Liver (tissue), 8 donors: ENCODE measurements at regions not wholly inside any gene's neighbourhood (a gene's known extent, or its start where the extent isn't known, plus 50 kb on each side); places are given as distances from the start of the nearest gene placed in this dataset.

Source experiments
- DNase-seq: peaks from one replicate; pipeline ENCODE4 v3.0.0-alpha.2; 2017; ENCODE audit warnings: low spot score
- H3K27ac ChIP-seq, 2 donors: one replicate each; pipeline ENCODE4 v1.7.0; 2013; ENCODE audit warnings: inconsistent platforms in 2 of 2, low read length in 2 of 2, control low read depth in 1 of 2, low read depth in 1 of 2, mild to moderate bottlenecking in 1 of 2
- H3K27me3 ChIP-seq, 4 donors: one replicate each; pipeline versions ENCODE4 v1.6.1 to v1.7.0; 2013; ENCODE audit warnings: low read length in 3 of 4, inconsistent platforms in 1 of 4, mild to moderate bottlenecking in 1 of 4, moderate library complexity in 1 of 4; ENCODE audit not compliant: control insufficient read depth in 4 of 4, insufficient read depth in 4 of 4
- H3K36me3 ChIP-seq, 4 donors: one replicate each; pipeline versions ENCODE4 v1.6.1 to v1.7.0; 2013; ENCODE audit warnings: low read length in 3 of 4, mild to moderate bottlenecking in 3 of 4, low read depth in 1 of 4, moderate library complexity in 1 of 4; ENCODE audit not compliant: control insufficient read depth in 4 of 4, insufficient read depth in 3 of 4
- H3K4me1 ChIP-seq, 4 donors: one replicate each; pipeline versions ENCODE4 v1.6.1 to v1.7.0; 2013; ENCODE audit warnings: low read length in 3 of 4, mild to moderate bottlenecking in 3 of 4, moderate library complexity in 1 of 4; ENCODE audit not compliant: control insufficient read depth in 4 of 4, insufficient read depth in 4 of 4
- H3K4me3 ChIP-seq, 3 donors: one replicate each; pipeline versions ENCODE4 v1.6.1 to v1.7.0; 2013; ENCODE audit warnings: low read length in 3 of 3, control low read depth in 1 of 3, low read depth in 1 of 3, mild to moderate bottlenecking in 1 of 3
- H3K9ac ChIP-seq, 2 donors: one replicate each; pipeline ENCODE4 v1.7.0; 2013; ENCODE audit warnings: low read length in 2 of 2, mild to moderate bottlenecking in 2 of 2, moderate library complexity in 2 of 2, control low read depth in 1 of 2, low read depth in 1 of 2
- H3K9me3 ChIP-seq, 4 donors: one replicate each; pipeline versions ENCODE4 v1.6.1 to v1.7.0; 2013; ENCODE audit warnings: low read length in 3 of 4; ENCODE audit not compliant: control insufficient read depth in 4 of 4
- CTCF ChIP-seq: fragments of 150-350 bp; IDR thresholded peaks from 2 replicates; pipeline ENCODE4 v1.5.1; 2017; ENCODE audit warnings: improper control_type of control experiment, low read depth, low read length; ENCODE audit not compliant: missing input control
- EGR1 ChIP-seq, 2 donors: IDR thresholded peaks; 2 replicates each; pipeline ENCODE4 v1.6.1; 2016 to 2018; ENCODE audit warnings: antibody characterized with exemption in 2 of 2, low read depth in 2 of 2
- FOXA1 ChIP-seq: IDR thresholded peaks from 2 replicates; pipeline ENCODE4 v1.6.1; 2016; ENCODE audit warnings: antibody characterized with exemption
- FOXA2 ChIP-seq: IDR thresholded peaks from 2 replicates; pipeline ENCODE4 v1.6.1; 2016; ENCODE audit warnings: antibody characterized with exemption
- GABPA ChIP-seq, 2 donors: IDR thresholded peaks in 1 of 2; conservative IDR thresholded peaks in 1 of 2; 2 replicates each; pipeline ENCODE4 v1.6.1; 2016; ENCODE audit warnings: antibody characterized with exemption in 2 of 2, mild to moderate bottlenecking in 1 of 2, moderate library complexity in 1 of 2
- HNF4G ChIP-seq: IDR thresholded peaks from 2 replicates; pipeline ENCODE4 v1.6.1; 2016; ENCODE audit warnings: antibody characterized with exemption
- MAX ChIP-seq: IDR thresholded peaks from 2 replicates; pipeline ENCODE4 v1.6.1; 2016; ENCODE audit warnings: antibody characterized with exemption
- NR2F2 ChIP-seq: IDR thresholded peaks from 2 replicates; pipeline ENCODE4 v1.6.1; 2016; ENCODE audit warnings: antibody characterized with exemption
- RAD21 ChIP-seq, 2 donors: IDR thresholded peaks; 2 replicates each; pipeline ENCODE4 v1.6.1; 2016; ENCODE audit warnings: antibody characterized with exemption in 2 of 2, mild to moderate bottlenecking in 2 of 2
- RXRA ChIP-seq, 2 donors: IDR thresholded peaks; 2 replicates each; pipeline ENCODE4 v1.6.1; 2017 to 2018; ENCODE audit warnings: antibody characterized with exemption in 2 of 2, mild to moderate bottlenecking in 1 of 2
- SP1 ChIP-seq: IDR thresholded peaks from 2 replicates; pipeline ENCODE4 v1.6.1; 2018; ENCODE audit warnings: antibody characterized with exemption, mild to moderate bottlenecking
- TAF1 ChIP-seq: conservative IDR thresholded peaks from 2 replicates; pipeline ENCODE4 v1.6.1; 2016; ENCODE audit warnings: antibody characterized with exemption, mild to moderate bottlenecking
- WGBS: extraction: QIAGEN DNeasy Blood & Tissue Kit; methylation state at CpG from one replicate; pipeline ENCODE4 v1.1.7; 2013; 5-methylcytosine and 5-hydroxymethylcytosine counted together
- TF ChIP-seq, protein P1 (sequence below): IDR thresholded peaks from 2 replicates; pipeline ENCODE4 v1.6.1; 2016; ENCODE audit warnings: antibody characterized with exemption, mild to moderate bottlenecking
- TF ChIP-seq, protein P2 (sequence below): IDR thresholded peaks from 2 replicates; pipeline ENCODE4 v1.6.1; 2016; ENCODE audit warnings: antibody characterized with exemption
- donor health status: healthy.
- donor health status: healthy.
- donor health status: healthy.
- donor health status: healthy.
- donor health status: healthy.

- no peak overlapping the region for H3K4me3 ChIP-seq
- 92% methylated on average over 3 of the region's 3 CpGs for WGBS
- H3K36me3 ChIP-seq, result no peaks in the 10 kb centered on the region
- TF ChIP-seq FOXA1, result no peak
- TF ChIP-seq GABPA (IDR thresholded peaks at IDR 0.05 in 1 of 2, conservative IDR thresholded peaks at IDR 0.05 in 1 of 2), result no peak
- TF ChIP-seq, protein P1, sequence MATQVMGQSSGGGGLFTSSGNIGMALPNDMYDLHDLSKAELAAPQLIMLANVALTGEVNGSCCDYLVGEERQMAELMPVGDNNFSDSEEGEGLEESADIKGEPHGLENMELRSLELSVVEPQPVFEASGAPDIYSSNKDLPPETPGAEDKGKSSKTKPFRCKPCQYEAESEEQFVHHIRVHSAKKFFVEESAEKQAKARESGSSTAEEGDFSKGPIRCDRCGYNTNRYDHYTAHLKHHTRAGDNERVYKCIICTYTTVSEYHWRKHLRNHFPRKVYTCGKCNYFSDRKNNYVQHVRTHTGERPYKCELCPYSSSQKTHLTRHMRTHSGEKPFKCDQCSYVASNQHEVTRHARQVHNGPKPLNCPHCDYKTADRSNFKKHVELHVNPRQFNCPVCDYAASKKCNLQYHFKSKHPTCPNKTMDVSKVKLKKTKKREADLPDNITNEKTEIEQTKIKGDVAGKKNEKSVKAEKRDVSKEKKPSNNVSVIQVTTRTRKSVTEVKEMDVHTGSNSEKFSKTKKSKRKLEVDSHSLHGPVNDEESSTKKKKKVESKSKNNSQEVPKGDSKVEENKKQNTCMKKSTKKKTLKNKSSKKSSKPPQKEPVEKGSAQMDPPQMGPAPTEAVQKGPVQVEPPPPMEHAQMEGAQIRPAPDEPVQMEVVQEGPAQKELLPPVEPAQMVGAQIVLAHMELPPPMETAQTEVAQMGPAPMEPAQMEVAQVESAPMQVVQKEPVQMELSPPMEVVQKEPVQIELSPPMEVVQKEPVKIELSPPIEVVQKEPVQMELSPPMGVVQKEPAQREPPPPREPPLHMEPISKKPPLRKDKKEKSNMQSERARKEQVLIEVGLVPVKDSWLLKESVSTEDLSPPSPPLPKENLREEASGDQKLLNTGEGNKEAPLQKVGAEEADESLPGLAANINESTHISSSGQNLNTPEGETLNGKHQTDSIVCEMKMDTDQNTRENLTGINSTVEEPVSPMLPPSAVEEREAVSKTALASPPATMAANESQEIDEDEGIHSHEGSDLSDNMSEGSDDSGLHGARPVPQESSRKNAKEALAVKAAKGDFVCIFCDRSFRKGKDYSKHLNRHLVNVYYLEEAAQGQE, result no peak
- no peak for TF ChIP-seq MAX
- no peak overlapping the region for H3K9ac ChIP-seq
- no peaks in the 10 kb centered on the region for H3K9me3 ChIP-seq
- no peaks in the 10 kb centered on the region for H3K4me1 ChIP-seq
- H3K27ac ChIP-seq, result no peak overlapping the region
- no peak for DNase-seq
- no peaks in the 10 kb centered on the region for H3K27me3 ChIP-seq
These were observed 338.9 kb downstream of the GADD45G start for GRCh38 chr9:89943728-89944127.

DNA sequence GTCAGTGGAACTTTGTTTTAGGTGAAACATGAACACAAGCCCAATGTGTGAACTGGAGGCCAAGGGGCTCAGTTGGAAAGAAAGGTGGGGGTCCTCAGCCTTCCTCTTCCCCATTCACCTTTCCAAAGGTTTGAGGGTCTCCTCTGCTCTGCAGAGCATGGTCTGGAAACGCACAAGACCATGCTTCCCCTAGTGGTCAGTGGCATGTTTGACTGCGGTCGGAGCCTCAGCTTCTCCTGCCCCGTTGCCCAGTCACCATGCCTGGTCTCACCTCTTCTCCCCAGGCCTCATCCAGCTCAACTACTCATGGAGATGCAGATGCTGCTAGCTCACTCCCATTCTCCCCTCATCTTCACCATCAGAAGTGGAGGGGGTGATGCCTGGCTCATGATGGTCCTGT, 340.3 kb downstream of the GADD45G start:
- no peak for DNase-seq
- H3K27me3 ChIP-seq, result no peaks in the 10 kb centered on the region
- H3K36me3 ChIP-seq, result no peaks in the 10 kb centered on the region
- no peak overlapping the region for H3K4me3 ChIP-seq
- TF ChIP-seq, protein P2, sequence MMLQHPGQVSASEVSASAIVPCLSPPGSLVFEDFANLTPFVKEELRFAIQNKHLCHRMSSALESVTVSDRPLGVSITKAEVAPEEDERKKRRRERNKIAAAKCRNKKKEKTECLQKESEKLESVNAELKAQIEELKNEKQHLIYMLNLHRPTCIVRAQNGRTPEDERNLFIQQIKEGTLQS, result no peak
- TF ChIP-seq HNF4G (no peak), RAD21 (IDR thresholded peaks at IDR 0.05) (peak in 1 of 2 donors; percentile 58), SP1 (no peak), CTCF (peak; percentile 3)
- H3K27ac ChIP-seq, result no peak overlapping the region
- no peaks in the 10 kb centered on the region for H3K4me1 ChIP-seq
- H3K9me3 ChIP-seq, result no peaks in the 10 kb centered on the region
- no peak overlapping the region for H3K9ac ChIP-seq
- 83% methylated on average over 4 of the region's 4 CpGs for WGBS

- Histone ChIP-seq H3K9ac (no peak overlapping the region), H3K27me3 (no peaks in the 10 kb centered on the region), H3K4me1 (no peaks in the 10 kb centered on the region), H3K27ac (no peak overlapping the region), H3K4me3 (no peak overlapping the region), H3K9me3 (no peaks in the 10 kb centered on the region), H3K36me3 (no peaks in the 10 kb centered on the region)
- TF ChIP-seq RAD21 (IDR thresholded peaks at IDR 0.05), result no peak
- no peak for TF ChIP-seq EGR1 (IDR thresholded peaks at IDR 0.05; ENCODE audit: low read depth in 2 of 2)
- TF ChIP-seq, protein P2, result no peak
- no peak for TF ChIP-seq NR2F2
- TF ChIP-seq GABPA (IDR thresholded peaks at IDR 0.05 in 1 of 2, conservative IDR thresholded peaks at IDR 0.05 in 1 of 2), result no peak
- no peak for TF ChIP-seq FOXA2
- TF ChIP-seq MAX, result no peak
- TF ChIP-seq CTCF, result no peak
- no peak for TF ChIP-seq RXRA (IDR thresholded peaks at IDR 0.05)
- no peak for TF ChIP-seq HNF4G
- no peak for TF ChIP-seq TAF1
- TF ChIP-seq FOXA1, result no peak
- no peak for DNase-seq
- WGBS, result 66% methylated on average over 3 of the region's 3 CpGs
These were observed 341.9 kb downstream of the GADD45G start for GRCh38 chr9:89946741-89947140.
